ENCODE measurements at regions not wholly inside any gene's neighbourhood (a gene's known extent, or its start where the extent isn't known, plus 50 kb on each side); places are given as distances from the start of the nearest gene placed in this dataset.

GRCh38 chr3:168362661-168363247 lies 267.0 kb upstream of the GOLIM4 start:
- Histone ChIP-seq H2AFZ (ENCODE audit: low read length) (no peak overlapping the region), H3K9me3 (ENCODE audit: low read length) (no peaks in the 10 kb centered on the region), H3K9ac (ENCODE audit: low read length) (no peak overlapping the region), H3K4me3 (ENCODE audit: low read depth, low read length, poor library complexity, severe bottlenecking) (no peak overlapping the region), H3K27me3 (ENCODE audit: insufficient read depth, low read length) (no peaks in the 10 kb centered on the region), H4K20me1 (ENCODE audit: insufficient read depth, low read length) (no peaks in the 10 kb centered on the region), H3K79me2 (ENCODE audit: insufficient read depth, low read length) (no peaks in the 10 kb centered on the region), H3K4me2 (ENCODE audit: low read length) (no peak overlapping the region), H3K27ac (ENCODE audit: low read depth, low read length, poor library complexity, severe bottlenecking) (no peak overlapping the region), H3K9me2 (ENCODE audit: low read depth, low read length) (0 out of 2 replicates have a peak, but pooled peaks cover 2% of the 10 kb centered on the region), H3K36me3 (ENCODE audit: insufficient read depth, low read length) (no peaks in the 10 kb centered on the region), H3K4me1 (ENCODE audit: insufficient read depth, low read length, severe bottlenecking) (no peaks in the 10 kb centered on the region), H3F3A (ENCODE audit: insufficient read depth, low read length) (no peaks in the 10 kb centered on the region)
- TF ChIP-seq EZH2 (IDR thresholded peaks at IDR 0.05; ENCODE audit: borderline replicate concordance, low read length): no peak
- no peak for TF ChIP-seq CTCF (IDR thresholded peaks at IDR 0.05; ENCODE audit: low read length)

GRCh38 chr3:168362156-168362555 lies 266.4 kb upstream of the GOLIM4 start:
- Histone ChIP-seq H3K79me2 (ENCODE audit: insufficient read depth, low read length) (no peaks in the 10 kb centered on the region), H4K20me1 (ENCODE audit: insufficient read depth, low read length) (no peaks in the 10 kb centered on the region), H3K9me3 (ENCODE audit: low read length) (no peaks in the 10 kb centered on the region), H3K4me3 (ENCODE audit: low read depth, low read length, poor library complexity, severe bottlenecking) (no peak overlapping the region), H3K4me1 (ENCODE audit: insufficient read depth, low read length, severe bottlenecking) (no peaks in the 10 kb centered on the region), H3K4me2 (ENCODE audit: low read length) (no peak overlapping the region), H2AFZ (ENCODE audit: low read length) (no peak overlapping the region), H3K36me3 (ENCODE audit: insufficient read depth, low read length) (no peaks in the 10 kb centered on the region), H3F3A (ENCODE audit: insufficient read depth, low read length) (no peaks in the 10 kb centered on the region), H3K27me3 (ENCODE audit: insufficient read depth, low read length) (no peaks in the 10 kb centered on the region), H3K9ac (ENCODE audit: low read length) (no peak overlapping the region), H3K9me2 (ENCODE audit: low read depth, low read length) (0 out of 2 replicates have a peak, but pooled peaks cover 2% of the 10 kb centered on the region), H3K27ac (ENCODE audit: low read depth, low read length, poor library complexity, severe bottlenecking) (no peak overlapping the region)
- TF ChIP-seq CTCF (IDR thresholded peaks at IDR 0.05; ENCODE audit: low read length) (no peak), EZH2 (IDR thresholded peaks at IDR 0.05; ENCODE audit: borderline replicate concordance, low read length) (no peak)

GRCh38 chr3:168360993-168361392 lies 265.3 kb upstream of the GOLIM4 start:
- H3K9ac ChIP-seq (ENCODE audit: low read length): no peak overlapping the region
- H3F3A ChIP-seq (ENCODE audit: insufficient read depth, low read length): no peaks in the 10 kb centered on the region
- no peak overlapping the region for H3K4me3 ChIP-seq (ENCODE audit: low read depth, low read length, poor library complexity, severe bottlenecking)
- H3K36me3 ChIP-seq (ENCODE audit: insufficient read depth, low read length): no peaks in the 10 kb centered on the region
- no peak overlapping the region for H3K4me2 ChIP-seq (ENCODE audit: low read length)
- no peaks in the 10 kb centered on the region for H3K4me1 ChIP-seq (ENCODE audit: insufficient read depth, low read length, severe bottlenecking)
- TF ChIP-seq EZH2 (IDR thresholded peaks at IDR 0.05; ENCODE audit: borderline replicate concordance, low read length): no peak
- no peak for TF ChIP-seq CTCF (IDR thresholded peaks at IDR 0.05; ENCODE audit: low read length)
- no peaks in the 10 kb centered on the region for H3K9me3 ChIP-seq (ENCODE audit: low read length)
- H2AFZ ChIP-seq (ENCODE audit: low read length): no peak overlapping the region
- no peak overlapping the region for H3K27ac ChIP-seq (ENCODE audit: low read depth, low read length, poor library complexity, severe bottlenecking)
- H3K9me2 ChIP-seq (ENCODE audit: low read depth, low read length): 0 out of 2 replicates have a peak, but pooled peaks cover 2% of the 10 kb centered on the region
- no peaks in the 10 kb centered on the region for H3K79me2 ChIP-seq (ENCODE audit: insufficient read depth, low read length)
- no peaks in the 10 kb centered on the region for H3K27me3 ChIP-seq (ENCODE audit: insufficient read depth, low read length)
- H4K20me1 ChIP-seq (ENCODE audit: insufficient read depth, low read length): no peaks in the 10 kb centered on the region
